Suprapubic skin (tissue), 3 donors: ENCODE measurements at regions not wholly inside any gene's neighbourhood (a gene's known extent, or its start where the extent isn't known, plus 50 kb on each side); places are given as distances from the start of the nearest gene placed in this dataset.

Source experiments
- CTCF ChIP-seq, 2 donors: fragments of 200-600 bp in 1 of 2; fragments of 450-650 bp in 1 of 2; sonication (generic) in 1 of 2; IDR thresholded peaks; one replicate each; pipeline ENCODE4 v1.5.1; 2016 to 2019; ENCODE audit warnings: antibody characterized with exemption in 2 of 2, mild to moderate bottlenecking in 1 of 2, moderate library complexity in 1 of 2
- EP300 ChIP-seq: sonication (generic); formaldehyde crosslinking; IDR thresholded peaks from one replicate; pipeline ENCODE4 v1.6.1; 2017; ENCODE audit warnings: antibody characterized with exemption

DNA sequence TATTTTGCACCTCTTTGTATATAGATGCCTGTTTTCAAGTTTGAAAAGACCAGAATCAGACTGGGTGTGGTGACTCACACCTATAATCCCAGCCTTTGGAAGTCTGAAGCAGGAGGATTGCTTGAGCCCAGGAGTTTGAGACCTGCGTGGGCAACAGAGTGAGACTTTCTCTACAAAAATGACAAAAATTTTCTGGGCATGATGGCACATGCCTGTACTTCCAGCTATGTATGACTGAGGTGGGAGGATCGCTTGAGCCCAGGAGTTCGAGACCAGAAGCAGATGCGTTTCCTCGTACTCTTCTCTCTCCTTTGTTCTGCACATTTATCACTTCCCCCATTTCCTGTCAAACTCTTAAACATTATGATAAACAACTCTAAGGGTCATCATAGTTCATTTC is 310.0 kb upstream of the SNX7 start:
- TF ChIP-seq EP300 = no peak
- TF ChIP-seq CTCF (IDR thresholded peaks at IDR 0.05) = no peak
